SKM-1 (cell line): ENCODE measurements at regions not wholly inside any gene's neighbourhood (a gene's known extent, or its start where the extent isn't known, plus 50 kb on each side); places are given as distances from the start of the nearest gene placed in this dataset.

Experiments used
- DNase-seq: peaks from one replicate; lab custom pipeline; 2025; ENCODE audit not compliant: unreplicated experiment; lab: John Stamatoyannopoulos, UW

- no peak for DNase-seq
These were observed 530.2 kb downstream of the KCTD8 start for GRCh38 chr4:43918377-43918776.

GRCh38 chr4:43932448-43932847, 516.2 kb downstream of the KCTD8 start:
- no peak for DNase-seq

DNA sequence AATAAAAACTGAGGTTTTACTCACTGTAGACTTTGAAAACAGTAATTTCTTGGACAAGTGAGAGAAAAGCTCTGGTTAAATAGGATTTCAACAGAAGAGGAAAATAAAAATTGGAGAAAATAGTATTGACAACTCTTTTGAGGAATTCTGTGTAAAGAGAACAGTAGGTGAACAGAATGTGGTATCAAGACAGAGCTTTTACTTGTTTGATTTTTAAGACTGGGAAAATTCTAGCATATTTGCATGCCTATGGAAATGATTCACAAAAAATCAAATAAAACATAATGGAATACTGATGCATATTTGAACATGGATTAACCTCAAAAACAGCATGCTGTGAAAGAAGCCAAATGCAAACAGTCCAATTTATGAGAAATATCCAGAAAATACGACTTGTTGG, 504.6 kb downstream of the KCTD8 start:
- DNase-seq, result no peak

GRCh38 chr4:43959976-43960375, 488.6 kb downstream of the KCTD8 start:
- DNase-seq, result no peak

DNA sequence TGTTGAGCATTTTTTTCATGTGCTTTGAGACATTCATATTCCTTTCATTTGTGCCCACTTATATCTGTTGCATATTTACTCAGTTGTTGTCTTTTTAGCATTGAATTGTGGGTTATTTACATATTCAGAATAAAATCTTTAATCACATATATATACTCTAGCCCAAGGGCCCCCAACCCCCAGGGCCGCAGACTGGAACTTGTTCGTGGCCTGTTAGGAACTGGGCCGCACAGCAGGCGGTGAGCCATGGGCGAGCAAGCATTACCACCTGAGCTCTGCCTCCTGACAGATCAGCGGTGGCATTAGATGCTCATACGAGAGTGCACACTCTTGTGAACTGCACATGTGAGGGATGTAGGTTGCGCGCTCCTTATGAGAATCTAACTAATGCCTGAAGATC, 480.6 kb downstream of the KCTD8 start:
- no peak for DNase-seq

DNA sequence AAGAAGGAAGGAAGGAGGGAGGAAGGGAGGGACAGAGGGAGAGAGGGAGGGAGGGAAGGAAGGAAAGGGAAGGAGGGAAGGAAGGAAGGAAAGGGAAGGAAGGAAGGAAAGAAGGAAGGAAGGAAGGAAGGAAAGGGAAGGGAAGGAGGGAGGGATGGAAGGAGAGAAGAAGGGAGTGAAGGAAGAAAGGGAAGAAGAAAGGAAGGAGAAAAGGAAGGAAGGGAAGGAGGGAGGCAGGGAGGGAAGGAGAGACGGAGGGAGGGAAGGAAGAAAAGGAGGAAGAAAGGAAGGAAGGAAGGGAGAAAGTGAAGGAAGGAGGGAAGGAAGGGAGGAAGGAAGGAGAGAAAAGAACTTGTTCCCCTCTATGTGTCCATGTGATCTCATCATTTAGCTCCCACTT, 465.0 kb downstream of the KCTD8 start:
- no peak for DNase-seq

DNA sequence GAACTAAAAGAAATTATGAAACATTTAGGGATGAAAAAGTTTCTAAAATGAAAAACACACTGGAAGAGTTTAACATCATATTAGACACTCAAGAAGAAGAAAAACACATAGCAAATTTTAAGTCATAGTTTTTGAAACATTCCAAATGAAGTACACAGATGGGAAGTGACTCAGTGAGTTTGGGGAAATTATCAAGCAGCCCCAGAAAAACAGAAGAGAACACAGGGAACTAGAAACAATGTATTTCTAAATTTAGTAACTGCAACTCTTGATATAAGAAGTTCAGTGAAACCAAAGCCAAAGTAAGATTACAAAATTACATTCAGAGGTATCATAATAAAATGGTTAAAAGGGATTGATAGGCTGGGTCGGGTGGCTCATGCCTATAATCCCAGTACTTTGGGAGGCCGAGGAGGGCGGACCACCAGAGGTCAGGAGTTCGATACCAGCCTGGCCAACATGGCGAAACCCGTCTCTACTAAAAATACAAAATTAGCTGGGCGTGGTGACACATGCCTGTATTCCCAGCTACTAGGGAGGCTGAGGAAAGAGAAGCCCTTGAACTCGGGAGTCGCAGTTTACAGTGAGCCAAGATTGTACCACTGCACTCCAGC, 461.2 kb downstream of the KCTD8 start:
- no peak for DNase-seq

DNA sequence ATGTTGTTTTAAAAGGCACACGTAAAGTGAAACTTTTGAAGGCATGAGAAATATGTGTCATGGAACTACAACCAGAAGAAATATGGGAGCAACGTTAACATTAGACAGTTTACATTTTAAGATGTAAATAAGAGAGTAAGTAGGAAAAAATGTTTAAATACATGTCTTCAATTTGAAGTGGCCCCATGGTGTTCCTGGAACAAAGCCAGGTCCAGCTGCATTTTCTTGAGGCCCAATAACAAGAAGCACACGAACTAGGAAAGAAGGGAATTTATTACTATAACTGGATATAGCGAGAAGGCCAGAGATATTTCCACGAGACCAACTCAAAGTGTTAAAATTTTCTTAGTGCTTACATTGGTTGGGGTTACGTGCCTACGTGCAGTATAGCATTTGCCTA, 458.1 kb downstream of the KCTD8 start:
- DNase-seq, result no peak

GRCh38 chr4:43990963-43991362, 457.6 kb downstream of the KCTD8 start:
- DNase-seq, result no peak

DNA sequence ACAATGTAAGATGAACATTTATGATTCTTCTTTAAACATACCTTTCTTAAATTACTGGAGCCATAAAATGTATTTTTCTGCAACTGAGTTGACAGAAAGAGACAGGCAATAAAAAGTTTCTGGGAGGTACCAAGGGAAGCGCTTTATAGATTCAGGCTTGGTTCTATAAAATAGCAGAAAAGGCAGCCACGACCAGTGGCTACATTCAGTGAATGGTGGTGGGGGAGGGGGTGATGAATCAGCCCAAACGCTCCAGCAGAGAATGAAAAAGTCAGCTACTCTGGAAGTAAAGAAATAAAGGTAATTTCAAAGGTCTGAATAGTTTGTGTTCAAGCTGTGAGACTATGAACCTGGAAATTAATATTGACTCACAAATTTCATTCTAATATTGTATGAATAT, 456.1 kb downstream of the KCTD8 start:
- no peak for DNase-seq

GRCh38 chr4:43993196-43993902, 455.3 kb downstream of the KCTD8 start:
- no peak for DNase-seq

DNA sequence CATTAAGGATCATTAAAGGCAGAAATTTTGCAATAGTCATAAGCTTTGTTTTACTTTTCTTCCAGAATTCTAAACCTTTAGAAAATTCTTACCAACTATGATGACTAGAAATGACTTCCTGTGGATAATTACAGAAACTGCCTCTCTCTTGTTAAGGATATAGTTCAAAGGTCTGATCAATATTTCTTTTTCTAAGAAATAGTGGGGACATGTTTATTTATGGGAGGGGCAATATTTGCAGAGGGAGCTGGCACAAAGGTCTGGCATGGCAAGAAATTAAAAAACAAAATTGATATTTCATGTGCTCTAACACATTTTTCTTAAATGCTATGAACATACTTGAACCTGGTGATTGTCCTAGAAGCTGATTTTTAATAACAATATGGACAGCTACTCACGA, 448.9 kb downstream of the KCTD8 start:
- no peak for DNase-seq

DNA sequence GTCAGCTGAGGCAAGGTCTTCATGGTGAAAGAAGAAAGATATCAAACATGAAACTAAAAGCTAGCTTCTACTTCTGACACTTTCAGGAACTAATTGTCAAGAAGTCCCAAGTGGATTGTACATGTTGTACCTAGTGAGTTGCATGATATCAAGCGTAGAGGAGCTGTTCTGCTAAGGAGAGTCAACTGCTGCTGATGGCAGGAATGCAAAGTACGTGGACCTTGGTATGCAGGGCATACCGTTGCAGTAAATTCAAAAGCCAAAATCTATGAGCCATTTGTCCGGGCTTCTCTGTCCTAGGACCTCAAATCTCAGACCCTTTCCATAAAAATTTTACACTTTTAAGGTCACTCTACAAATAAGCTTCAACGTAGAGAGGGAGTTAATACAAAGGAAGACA, 446.2 kb downstream of the KCTD8 start:
- no peak for DNase-seq

GRCh38 chr4:44016570-44017421, 431.8 kb downstream of the KCTD8 start:
- DNase-seq, result no peak

GRCh38 chr4:44017422-44017739, 431.2 kb downstream of the KCTD8 start:
- no peak for DNase-seq

DNA sequence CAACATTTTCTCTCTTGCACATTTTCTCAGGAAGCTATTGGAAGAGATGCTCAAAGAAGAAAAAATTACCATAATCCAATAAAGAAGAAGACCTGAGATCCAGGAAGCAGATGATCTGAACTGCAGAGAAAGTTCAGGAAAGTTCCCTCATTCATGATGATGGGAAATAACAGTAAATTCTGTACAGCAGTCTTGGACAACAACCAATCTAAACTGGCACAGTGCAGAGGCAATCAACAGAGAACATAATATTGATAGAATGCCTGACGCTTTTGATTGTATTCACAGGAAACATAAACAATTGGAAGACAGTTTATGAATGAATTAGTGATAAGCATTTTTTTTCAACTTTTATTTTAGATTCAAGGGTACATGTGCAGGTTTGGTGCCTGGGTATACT, 428.9 kb downstream of the KCTD8 start:
- no peak for DNase-seq

DNA sequence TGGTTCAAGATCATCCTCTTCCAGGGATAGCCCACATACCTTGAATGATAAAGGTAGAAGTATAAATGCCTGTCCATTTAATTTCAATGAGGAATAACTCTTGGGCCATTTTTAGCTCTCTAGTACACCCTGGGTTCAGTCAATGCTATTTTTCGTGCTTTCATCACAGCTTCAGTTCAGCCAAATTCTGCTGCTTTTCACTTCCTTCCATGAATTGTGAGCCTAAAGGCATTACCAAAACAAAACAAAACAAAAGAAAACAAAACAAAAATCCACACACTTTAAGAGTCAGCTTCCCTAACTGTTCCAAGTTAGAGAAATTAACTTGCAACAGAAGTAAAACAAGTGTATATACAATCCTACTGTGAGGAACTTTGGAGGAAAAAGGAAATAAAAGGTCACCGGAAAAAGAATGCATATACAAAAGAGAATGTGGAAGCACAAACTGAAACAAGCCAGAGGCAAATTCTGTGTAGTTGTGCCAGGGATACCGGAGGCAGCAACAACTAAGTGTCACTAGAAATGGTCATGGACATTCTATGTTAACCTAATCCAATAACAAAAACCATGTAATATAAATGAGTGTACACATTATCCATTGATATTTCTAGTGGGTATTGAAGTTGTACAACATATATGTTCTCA, 423.1 kb downstream of the KCTD8 start:
- DNase-seq, result no peak

- no peak for DNase-seq
These were observed 409.8 kb downstream of the KCTD8 start for GRCh38 chr4:44038811-44039210.

GRCh38 chr4:44046491-44046890, 402.1 kb downstream of the KCTD8 start:
- DNase-seq, result no peak

GRCh38 chr4:44056721-44057151, 391.9 kb downstream of the KCTD8 start:
- no peak for DNase-seq

DNA sequence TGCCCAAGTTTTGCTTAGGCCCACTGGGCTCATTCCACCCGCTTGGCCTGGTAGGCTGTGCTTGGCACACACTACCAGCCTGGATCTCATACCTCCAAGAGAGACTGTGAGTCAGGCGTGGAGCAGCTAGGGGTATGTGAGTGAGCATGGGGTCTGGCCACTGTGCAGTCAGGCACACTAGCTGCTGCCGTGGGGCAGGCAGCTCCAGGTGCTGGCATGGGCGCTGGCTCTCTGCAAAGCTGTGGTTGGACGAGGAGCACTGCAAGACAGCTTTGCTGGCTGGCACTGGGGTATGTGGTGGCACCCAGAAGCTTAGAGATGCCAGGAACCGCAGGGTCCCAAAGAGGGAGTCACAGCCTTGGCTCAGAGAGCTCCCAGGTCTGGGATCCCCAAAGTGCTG, 377.8 kb downstream of the KCTD8 start:
- DNase-seq, result no peak
